HG03565 (cell line): ENCODE measurements at regions not wholly inside any gene's neighbourhood (a gene's known extent, or its start where the extent isn't known, plus 50 kb on each side); places are given as distances from the start of the nearest gene placed in this dataset.

Experiments used
- ATAC-seq: cut with Tn5 transposase; IDR thresholded peaks from one replicate; pipeline ENCODE4 v1.9.1; 2021; ENCODE audit warnings: mild to moderate bottlenecking, moderate library complexity; ENCODE audit not compliant: unreplicated experiment

GRCh38 chr6:163948250-163948649 is 533.7 kb downstream of the QKI start:
- ATAC-seq = no peak

DNA sequence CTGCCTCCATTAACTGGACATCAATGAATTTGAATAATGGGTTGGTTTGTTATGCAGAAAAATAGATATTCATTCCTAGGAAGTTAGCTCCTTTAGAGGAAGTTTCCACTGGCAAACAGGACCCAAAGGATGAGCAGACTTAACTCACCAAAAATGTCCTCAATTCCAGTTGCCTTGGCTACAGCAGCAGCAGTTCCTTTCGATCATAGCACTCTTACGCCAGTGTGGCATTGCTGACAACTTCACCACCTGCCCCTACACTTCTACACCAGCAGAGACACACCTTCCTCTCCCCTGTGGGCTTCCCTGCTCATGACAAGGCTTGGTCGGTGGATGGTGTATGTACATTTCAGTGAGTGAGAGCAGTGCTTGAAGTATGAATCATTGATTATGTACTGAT is 532.8 kb downstream of the QKI start:
- ATAC-seq = no peak

DNA sequence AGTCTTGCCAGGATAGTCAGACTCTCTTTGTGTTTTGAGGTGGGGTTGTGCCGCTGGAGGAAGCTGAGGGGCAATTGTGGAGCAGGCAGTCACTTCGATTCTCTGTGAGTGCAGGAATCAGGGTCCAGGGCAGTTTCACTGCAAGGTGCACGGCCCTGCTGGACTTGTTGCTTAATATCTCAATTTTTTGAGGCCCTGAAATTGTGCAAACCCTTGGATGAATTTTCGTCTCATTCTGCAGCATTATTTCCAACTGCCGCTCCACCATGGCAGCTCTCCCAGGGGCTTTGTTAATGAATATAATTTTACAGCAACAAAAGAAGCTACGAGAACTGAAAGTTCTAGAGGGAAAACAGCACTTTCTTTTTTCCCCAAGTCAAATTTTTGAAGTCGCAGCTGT is 531.9 kb downstream of the QKI start:
- ATAC-seq = no peak

DNA sequence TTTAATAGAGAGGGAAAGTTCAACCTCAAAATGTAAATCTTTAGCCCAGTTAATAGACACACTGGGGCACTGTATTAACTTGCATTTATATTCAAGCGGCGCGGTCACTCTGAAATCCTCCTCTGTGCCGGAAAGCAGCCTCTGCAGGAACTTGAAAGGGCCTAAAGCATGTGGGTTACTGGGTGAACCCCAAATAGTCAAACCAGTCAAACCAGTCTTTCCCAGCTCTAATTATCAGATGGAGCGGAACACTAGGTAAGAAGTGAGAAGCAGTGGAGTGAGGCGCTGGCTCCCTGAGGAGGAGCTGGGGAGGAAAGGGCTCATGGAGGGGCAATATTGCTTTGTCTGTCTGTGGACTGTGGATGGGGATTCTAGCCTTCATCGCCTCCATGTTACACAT is 531.3 kb downstream of the QKI start:
- no peak for ATAC-seq

GRCh38 chr6:163944897-163945296 is 530.4 kb downstream of the QKI start:
- ATAC-seq = no peak

DNA sequence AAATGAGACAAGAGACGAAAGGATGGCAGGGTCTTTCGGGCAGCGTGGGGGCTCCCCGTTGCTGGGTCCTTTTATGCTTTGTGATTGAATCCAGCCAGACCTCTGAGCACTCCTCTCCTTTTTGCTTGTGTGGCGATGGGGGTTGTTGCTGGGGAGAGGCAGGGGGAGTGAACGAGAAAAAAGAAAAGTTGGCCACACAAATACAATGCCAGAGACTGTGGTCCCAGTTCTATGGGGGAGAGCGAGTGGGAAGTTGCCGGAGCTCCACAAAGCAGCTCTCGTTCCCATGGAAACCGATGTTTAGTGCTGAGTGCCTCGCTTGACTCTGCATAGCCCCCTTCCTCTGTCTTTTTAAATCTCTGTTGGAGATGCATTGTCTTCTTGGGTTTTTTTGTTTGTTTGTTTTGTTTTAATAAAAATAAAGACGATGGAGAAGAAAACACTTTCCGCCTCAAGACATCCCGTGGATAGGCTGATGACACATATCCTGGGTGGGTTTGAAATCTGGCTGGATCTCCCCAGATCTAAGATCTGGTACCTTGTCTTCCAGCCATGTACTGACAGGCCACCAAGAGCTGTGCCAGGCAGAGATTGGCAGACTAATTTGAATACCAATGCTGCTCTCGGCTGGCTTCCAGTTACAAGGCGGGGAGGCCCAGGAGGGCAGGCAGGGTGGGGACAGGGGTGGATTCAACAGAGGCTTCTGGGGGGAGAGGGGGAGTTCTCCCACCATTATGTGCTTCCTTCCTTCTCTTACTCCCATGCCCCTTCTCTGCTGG is 529.3 kb downstream of the QKI start:
- ATAC-seq = no peak

DNA sequence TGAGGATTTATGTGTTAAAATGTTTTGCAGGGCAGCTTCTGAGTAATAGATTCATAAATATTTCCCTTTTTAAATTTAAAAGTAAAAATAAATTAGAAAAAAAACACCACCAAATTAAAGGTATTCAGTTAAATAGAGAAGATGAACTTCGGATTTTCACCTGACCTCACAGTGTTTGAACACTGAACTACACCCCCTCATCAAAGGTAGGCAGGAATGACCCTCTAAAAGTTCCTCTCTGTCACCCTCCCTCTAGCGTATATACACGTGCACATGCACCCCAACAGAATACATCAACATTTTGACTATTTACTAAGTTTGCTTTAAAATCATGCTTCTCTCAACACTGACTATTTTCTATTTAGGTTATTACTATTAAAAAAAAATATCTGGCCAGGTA is 528.3 kb downstream of the QKI start:
- ATAC-seq = no peak

DNA sequence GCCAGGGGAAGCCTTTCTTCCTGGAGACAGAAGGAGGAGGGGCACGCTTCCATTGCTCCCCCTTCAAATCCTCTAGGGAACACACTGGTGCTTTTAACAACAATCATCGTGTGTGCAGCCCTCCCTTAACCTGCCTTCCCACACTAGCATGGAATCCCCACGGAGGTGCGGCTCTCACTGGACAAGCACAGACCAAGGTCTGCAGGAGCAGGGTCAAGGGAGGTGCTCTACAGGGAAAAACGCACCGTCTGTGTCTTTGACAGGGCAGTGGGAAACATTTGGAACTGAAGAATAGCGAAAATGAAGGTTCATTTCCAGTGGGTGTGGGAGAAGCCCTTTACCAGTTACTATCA is 527.1 kb downstream of the QKI start:
- no peak for ATAC-seq

DNA sequence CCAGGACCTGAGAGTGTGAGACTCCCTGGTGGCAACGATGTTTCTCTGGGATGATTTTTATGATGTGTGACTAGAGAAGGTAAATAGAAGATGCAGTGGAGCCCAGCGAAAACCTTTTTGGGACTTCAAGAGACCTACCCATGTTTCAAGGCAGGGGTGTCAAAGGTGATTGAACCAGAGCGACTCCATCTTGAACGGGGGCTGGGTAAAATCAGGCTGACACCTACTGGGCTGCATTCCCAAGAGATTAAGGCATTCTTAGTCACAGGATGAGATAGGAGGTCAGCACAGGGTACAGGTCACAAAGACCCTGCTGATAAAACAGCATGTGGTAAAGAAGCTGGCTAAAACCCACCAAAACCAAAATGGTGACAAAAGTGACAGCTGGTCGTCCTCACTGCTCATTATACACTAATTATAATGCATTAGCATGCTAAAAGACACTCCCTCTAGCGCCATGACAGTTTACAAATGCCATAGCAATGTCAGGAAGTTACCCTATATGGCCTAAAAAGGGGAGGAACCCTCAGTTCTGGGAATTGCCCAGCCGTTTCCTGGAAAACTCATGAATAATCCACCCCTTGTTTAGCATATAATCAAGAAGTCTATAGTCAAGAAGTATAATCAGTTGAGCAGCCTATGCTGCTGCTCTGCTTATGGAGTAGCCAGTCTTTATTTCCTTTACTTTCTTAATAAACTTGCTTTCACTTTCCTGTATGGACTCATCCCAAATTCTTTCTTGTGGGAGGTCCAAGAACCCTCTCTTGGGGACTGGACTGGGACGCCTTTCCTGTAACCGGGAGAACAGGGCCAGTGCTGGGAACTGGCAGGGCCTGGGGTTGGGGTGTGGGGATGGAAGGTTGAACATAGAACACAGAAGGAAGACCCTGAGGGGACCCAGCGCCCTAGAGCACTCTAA is 526.4 kb downstream of the QKI start:
- ATAC-seq = no peak

- no peak for ATAC-seq
These were observed 522.6 kb downstream of the QKI start for GRCh38 chr6:163937071-163937470.

DNA sequence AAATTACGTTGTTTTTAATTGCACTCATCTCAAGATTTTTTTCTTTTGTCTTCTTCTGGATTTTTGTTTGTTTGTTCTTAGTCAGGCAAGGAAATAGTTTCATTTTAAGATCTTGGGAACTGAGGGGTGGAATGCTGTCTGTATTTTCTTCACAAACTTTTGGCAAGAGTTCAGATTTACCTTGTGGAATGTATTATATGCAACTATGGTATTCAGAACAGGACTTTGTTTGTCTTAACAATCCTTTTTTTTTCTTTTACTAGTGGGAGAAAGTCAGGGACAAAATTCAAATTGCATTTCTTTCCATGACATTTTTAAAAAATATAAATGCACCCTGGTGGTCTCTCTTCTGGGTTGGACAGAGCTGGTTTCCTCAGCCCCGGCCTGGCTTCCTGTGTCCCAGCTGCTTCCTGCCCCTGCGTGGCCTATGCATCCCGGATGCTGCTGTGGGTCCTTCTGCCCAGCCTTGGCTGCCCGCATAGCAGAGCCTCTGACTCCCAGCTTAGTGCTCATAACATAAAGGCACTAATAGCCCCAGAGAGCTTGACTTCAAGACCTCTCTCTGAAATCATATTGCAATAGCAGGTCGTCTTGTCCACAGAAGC is 520.7 kb downstream of the QKI start:
- no peak for ATAC-seq

- no peak for ATAC-seq
These were observed 515.5 kb downstream of the QKI start for GRCh38 chr6:163930012-163930411.

DNA sequence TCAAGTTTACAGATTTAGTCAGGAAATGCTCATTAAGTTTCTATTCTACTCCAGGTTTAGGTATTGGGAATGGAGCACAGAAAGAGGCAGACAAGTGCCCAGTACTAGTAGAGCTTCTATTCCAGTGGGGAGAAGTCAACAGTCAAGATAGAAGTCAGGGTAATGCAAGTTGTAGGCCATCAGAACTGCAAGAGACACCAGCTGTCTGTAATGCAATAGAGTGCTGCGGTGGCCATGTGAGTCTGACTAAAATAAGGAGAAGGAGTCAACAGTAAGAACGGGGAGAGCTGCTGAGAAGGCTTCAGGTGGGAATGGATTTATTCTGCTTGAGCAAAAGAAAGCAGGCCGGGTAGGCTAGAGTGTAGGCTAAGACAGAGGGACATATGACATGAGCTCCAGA is 515.0 kb downstream of the QKI start:
- no peak for ATAC-seq

GRCh38 chr6:163926642-163927041 is 512.1 kb downstream of the QKI start:
- ATAC-seq = no peak

- no peak for ATAC-seq
These were observed 511.3 kb downstream of the QKI start for GRCh38 chr6:163925839-163926238.

- no peak for ATAC-seq
These were observed 509.3 kb downstream of the QKI start for GRCh38 chr6:163923658-163924411.

DNA sequence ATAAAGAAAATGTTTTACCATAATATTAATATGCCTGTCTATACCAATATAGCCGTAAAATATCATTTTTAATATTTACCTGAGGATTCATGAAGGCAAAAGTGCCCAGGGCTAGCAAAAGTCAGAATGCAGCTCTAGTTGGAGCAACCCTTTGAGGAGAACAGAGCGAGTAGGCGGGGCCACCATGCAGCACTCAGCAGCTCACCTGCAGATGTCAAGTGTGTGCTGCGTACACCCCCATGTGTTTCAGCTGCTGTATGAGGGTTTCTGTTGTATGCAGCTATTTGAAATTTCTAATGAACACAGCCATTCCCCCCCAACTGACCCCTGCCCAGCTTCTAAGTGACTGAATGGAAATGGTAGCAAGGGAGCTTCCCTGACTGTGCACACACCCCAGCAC is 508.0 kb downstream of the QKI start:
- no peak for ATAC-seq

- ATAC-seq = no peak
These were observed 505.1 kb downstream of the QKI start for GRCh38 chr6:163919652-163920051.

DNA sequence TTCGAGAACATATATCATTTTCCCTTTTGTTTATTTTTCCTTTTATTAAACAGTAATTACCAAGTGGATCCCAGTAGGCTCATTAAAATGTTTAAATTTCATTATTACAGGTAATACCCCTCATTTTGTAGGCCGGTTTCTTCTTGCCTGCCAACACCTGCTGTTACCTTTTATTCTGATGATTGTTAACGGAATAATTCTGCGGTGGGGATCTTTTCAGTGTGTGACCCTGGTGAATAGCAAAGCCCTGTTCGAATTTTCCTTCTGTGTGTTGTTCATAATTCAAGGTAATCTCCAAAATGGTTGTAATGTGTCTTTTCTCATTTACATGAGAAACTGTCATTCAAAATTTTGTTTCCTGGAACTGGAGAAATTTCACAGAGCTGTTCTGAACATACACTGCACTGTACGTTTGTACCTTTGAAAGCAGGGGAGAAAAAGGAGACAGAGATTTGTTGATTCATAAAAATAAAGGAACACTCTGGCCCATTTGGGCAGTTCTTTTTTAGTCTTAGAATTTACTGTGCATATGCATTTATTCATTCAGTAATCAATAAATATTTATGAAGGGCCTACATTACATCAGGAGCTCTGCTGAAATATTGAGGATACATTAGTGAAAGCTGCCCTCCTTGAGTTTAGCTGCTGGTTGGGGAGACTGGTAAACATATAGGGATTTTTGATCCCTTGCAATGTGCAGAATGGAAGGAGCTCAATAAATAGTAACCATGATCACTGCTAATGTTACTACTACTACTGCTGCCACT is 502.0 kb downstream of the QKI start:
- ATAC-seq = no peak

DNA sequence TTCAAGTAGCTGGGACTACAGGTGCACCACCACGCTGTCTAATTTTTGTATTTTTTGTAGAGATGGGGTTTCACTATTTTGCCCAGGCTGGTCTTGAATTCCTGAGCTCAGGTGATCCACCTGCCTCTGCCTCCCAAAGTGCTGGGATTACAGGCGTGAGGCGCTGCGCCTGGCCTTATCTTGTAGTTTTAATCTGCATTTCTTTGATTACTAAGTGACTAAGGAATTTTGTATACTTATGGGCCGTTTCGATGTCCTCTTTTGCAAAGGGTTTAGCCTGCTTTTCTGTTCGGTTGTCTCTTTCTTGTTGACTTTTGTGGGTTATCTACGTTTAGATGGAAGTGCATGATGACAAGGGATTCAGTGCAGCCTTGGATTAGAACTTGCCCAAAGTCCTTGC is 500.6 kb downstream of the QKI start:
- no peak for ATAC-seq
